SK-N-MC (cell line): ENCODE measurements at regions not wholly inside any gene's neighbourhood (a gene's known extent, or its start where the extent isn't known, plus 50 kb on each side); places are given as distances from the start of the nearest gene placed in this dataset.
"Not testable (repeated sequence)": the region's sequence is repeated elsewhere in the genome, so short reads cannot be mapped to it uniquely, and the experiment has no call there.

Experiments
- DNase-seq: peaks from one replicate; pipeline ENCODE4 v3.0.0-alpha.2; 2011; ENCODE audit warnings: low read depth, low spot score
- H3K27ac ChIP-seq: fragments of 200-600 bp; sonication (generic); 2 replicates; pipeline ENCODE4 v1.5.1; 2016; ENCODE audit warnings: mixed run types
- H3K36me3 ChIP-seq: fragments of 200-600 bp; sonication (generic); 2 replicates; pipeline ENCODE4 v1.6.1; 2017; ENCODE audit warnings: antibody characterized with exemption, low read length, mixed read lengths; ENCODE audit not compliant: insufficient read depth
- H3K4me3 ChIP-seq: fragments of 200-600 bp; sonication (generic); 2 replicates; pipeline ENCODE4 v1.5.1; 2016
- H3K9ac ChIP-seq: fragments of 200-600 bp; sonication (generic); 2 replicates; pipeline ENCODE4 v1.8.0; 2017; ENCODE audit warnings: mixed run types, mixed read lengths; ENCODE audit not compliant: insufficient read length
- H3K9me3 ChIP-seq: fragments of 200-600 bp; sonication (generic); 2 replicates; pipeline ENCODE4 v1.6.1; 2017; ENCODE audit warnings: low read depth, mild to moderate bottlenecking, antibody characterized with exemption, low read length, moderate library complexity, mixed read lengths
- EZH2 ChIP-seq: fragments of 200-600 bp; sonication (generic); IDR thresholded peaks from one replicate; pipeline ENCODE4 v1.6.1; 2017; ENCODE audit warnings: antibody characterized with exemption
- FOXP2 ChIP-seq: optimal IDR thresholded peaks from 2 replicates; pipeline ENCODE3; 2011; ENCODE audit warnings: mild to moderate bottlenecking, moderate library complexity; ENCODE audit not compliant: insufficient read depth; ENCODE audit errors: extremely low read length, control extremely low read depth
- POLR2AphosphoS5 ChIP-seq: IDR thresholded peaks from 2 replicates; pipeline ENCODE4 v1.6.1; 2012; ENCODE audit warnings: mild to moderate bottlenecking, low read depth, low read length, borderline replicate concordance

DNA sequence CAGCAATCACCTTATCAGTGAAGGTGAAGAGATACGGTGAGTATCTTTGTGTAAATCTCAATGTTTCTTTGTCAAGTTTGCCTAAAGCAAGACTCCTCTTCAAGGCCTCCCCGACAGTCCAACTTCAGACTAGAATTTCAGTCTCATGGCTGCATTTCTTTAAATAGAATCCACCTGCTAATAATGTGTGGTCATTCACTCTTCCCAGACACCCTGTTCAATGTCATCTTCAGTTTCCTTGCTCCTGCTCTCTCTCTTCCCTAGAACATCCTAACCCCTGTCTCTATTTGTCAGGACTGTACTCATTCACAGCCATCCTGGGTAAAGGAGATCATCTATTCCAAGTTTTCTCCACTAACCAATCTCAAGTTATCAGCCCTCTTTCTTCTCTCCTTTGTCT lies 267.3 kb downstream of the EN1 start:
- Histone ChIP-seq H3K9ac (no peak overlapping the region), H3K9me3 (no peaks in the 10 kb centered on the region)

GRCh38 chr2:118577202-118577601 lies 270.2 kb downstream of the EN1 start:
- no peaks in the 10 kb centered on the region for H3K36me3 ChIP-seq
- no peak overlapping the region for H3K9ac ChIP-seq
- H3K27ac ChIP-seq = no peak overlapping the region
- no peak overlapping the region for H3K4me3 ChIP-seq
- TF ChIP-seq POLR2AphosphoS5 = no peak
- no peak for TF ChIP-seq EZH2
- TF ChIP-seq FOXP2 = no peak
- no peaks in the 10 kb centered on the region for H3K9me3 ChIP-seq
- no peak for DNase-seq

More for the DNA sequence above, 267.3 kb downstream of the EN1 start:
- Histone ChIP-seq H3K27ac (no peak overlapping the region), H3K4me3 (no peak overlapping the region), H3K36me3 (no peaks in the 10 kb centered on the region)
- no peak for DNase-seq
- TF ChIP-seq POLR2AphosphoS5 = no peak
- no peak for TF ChIP-seq FOXP2
- TF ChIP-seq EZH2 = no peak

DNA sequence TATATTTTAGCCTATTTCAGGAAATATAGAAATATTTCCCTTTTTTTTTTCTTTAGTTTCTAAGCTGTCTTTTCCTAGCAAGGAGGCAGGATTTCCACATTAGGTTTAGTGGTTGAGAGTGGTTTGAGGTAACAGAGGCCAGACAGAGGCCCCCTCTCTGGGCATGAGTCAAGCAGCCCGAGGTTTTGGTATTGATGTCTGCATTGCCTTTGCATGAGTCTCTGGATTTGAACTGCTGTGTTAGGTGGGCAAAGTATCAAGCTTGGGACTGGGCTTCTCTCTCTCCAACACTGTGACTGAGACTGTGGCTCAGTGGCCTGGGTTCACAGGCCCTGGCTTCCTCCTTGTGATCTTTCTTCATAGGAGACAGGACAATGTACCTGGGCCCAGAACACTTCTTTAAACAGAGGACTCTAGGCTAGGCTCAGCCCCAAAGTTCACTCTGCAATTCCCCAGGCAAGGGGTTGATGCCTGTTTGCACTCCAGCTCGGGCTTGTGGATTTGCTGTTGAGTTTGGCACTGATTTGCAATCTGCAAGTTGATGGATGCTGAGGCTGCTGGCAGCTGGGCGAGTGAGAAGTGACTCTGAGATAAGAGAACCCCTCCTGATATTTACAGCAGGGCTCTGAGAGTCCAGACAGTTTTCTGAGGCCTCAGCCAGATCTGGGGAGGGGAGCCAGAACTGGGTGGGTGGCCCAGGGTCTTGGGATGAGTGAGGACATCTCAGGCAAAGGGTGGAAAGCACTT lies 271.2 kb downstream of the EN1 start:
- no peaks in the 10 kb centered on the region for H3K9me3 ChIP-seq
- TF ChIP-seq FOXP2 (no peak), POLR2AphosphoS5 (no peak), EZH2 (no peak)
- no peaks in the 10 kb centered on the region for H3K36me3 ChIP-seq
- H3K27ac ChIP-seq = no peak overlapping the region
- DNase-seq = no peak
- H3K9ac ChIP-seq = no peak overlapping the region
- H3K4me3 ChIP-seq = no peak overlapping the region

DNA sequence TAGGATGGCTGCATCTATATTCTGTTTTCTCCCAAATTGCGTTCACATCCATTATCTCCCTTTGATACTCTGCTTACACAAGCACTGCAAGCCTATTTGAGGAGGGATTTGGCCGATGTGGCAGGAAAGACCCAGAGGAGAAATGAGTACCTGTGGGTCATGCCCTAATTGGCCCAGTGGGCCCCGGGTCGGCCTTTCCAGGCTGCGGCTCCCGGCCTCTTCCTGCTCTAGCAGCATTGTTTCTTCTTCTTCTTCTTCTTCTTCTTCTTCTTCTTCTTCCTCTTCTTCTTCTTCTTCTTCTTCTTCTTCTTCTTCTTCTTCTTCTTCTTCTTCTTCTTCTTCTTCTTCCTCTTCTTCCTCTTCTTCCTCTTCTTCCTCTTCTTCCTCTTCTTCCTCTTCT lies 275.1 kb downstream of the EN1 start:
- H3K9me3 ChIP-seq, H3K36me3 ChIP-seq, H3K9ac ChIP-seq, DNase-seq, H3K27ac ChIP-seq, H3K4me3 ChIP-seq: not testable (repeated sequence)

- TF ChIP-seq FOXP2 = no peak
- TF ChIP-seq EZH2 = no peak
- no peak for TF ChIP-seq POLR2AphosphoS5
- Histone ChIP-seq H3K9me3 (no peaks in the 10 kb centered on the region), H3K27ac (no peak overlapping the region), H3K4me3 (no peak overlapping the region), H3K9ac (no peak overlapping the region), H3K36me3 (no peaks in the 10 kb centered on the region)
- DNase-seq = no peak
Measured at GRCh38 chr2:118569876-118570535, 277.4 kb downstream of the EN1 start.

GRCh38 chr2:118568700-118569099 lies 278.7 kb downstream of the EN1 start:
- H3K27ac ChIP-seq = no peak overlapping the region
- DNase-seq = no peak
- no peak for TF ChIP-seq POLR2AphosphoS5
- no peak for TF ChIP-seq EZH2
- no peak for TF ChIP-seq FOXP2
- H3K9ac ChIP-seq = no peak overlapping the region
- H3K36me3 ChIP-seq = no peaks in the 10 kb centered on the region
- H3K9me3 ChIP-seq = no peaks in the 10 kb centered on the region
- H3K4me3 ChIP-seq = no peak overlapping the region

DNA sequence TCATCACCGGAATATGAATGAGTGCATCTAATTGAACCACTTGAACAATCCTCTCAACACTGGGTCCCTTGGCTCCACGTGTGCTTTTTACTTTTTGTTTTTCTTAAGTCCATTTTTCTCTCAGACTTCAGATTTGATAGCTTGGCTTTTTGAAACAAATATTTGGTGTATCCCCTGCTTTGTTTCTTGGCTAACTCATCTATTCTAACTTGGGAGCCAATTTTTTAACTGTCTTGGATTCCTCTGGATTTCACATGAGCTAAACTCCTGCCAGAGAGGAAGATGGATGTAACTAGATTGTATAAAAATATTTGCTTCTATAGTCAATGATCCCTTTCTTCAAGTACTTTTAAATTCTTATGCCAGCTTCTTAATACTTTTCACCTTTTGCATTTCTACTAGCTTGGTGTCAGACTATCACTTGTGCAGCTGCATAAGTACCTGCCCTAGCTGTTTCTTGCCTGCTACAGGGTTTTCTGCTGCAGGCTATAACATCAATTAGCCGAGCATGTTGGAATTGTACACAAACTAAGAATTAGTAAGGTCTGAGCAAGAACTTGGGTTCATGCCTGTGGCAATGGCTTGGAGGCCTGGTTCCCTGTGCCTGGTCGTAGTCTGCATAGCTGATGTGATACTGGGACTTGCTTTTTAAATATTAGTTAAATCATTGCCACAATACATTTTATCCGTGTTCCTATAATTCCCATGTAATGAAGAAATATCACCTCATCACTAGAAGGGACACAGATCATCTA lies 281.5 kb downstream of the EN1 start:
- DNase-seq = no peak
- no peaks in the 10 kb centered on the region for H3K36me3 ChIP-seq
- no peak overlapping the region for H3K27ac ChIP-seq
- TF ChIP-seq EZH2 (no peak), FOXP2 (no peak), POLR2AphosphoS5 (no peak)
- H3K4me3 ChIP-seq = no peak overlapping the region
- no peak overlapping the region for H3K9ac ChIP-seq
- no peaks in the 10 kb centered on the region for H3K9me3 ChIP-seq

GRCh38 chr2:118565301-118565700 lies 282.1 kb downstream of the EN1 start:
- H3K36me3 ChIP-seq = no peaks in the 10 kb centered on the region
- H3K4me3 ChIP-seq = no peak overlapping the region
- TF ChIP-seq EZH2 = no peak
- TF ChIP-seq POLR2AphosphoS5 = no peak
- TF ChIP-seq FOXP2 = no peak
- H3K9ac ChIP-seq = no peak overlapping the region
- DNase-seq = no peak
- H3K9me3 ChIP-seq = no peaks in the 10 kb centered on the region
- H3K27ac ChIP-seq = no peak overlapping the region
